Naive thymus-derived CD8-positive, alpha-beta T cell (primary cell): ENCODE measurements at regions not wholly inside any gene's neighbourhood (a gene's known extent, or its start where the extent isn't known, plus 50 kb on each side); places are given as distances from the start of the nearest gene placed in this dataset.
A peak's percentile ranks its signal among the peaks of the same experiment; 100 is the strongest.

Experiments used
- ATAC-seq, 2 donors: fragments of 150-1000 bp; cut with Tn5 transposase in 1 of 2; sonication (Bioruptor Pico), chemical (Tn5 transposase) in 1 of 2; 1 replicate in 1 of 2; 2 replicates in 1 of 2; pipeline ENCODE4 v1.10.0; 2021; ENCODE audit warnings: mild to moderate bottlenecking in 2 of 2, moderate library complexity in 2 of 2
- POLR2A ChIA-PET: fragments of 350-600 bp; sonication (Branson Sonifier 250); formaldehyde crosslinking; loops from one replicate; lab custom pipeline; 2021; ENCODE audit warnings: antibody characterized with exemption; lab: Charles Lee
- DNase-seq, 10 donors: peaks; one replicate each; pipeline versions ENCODE4 v3.0.0 to v3.0.0-alpha.2; 2020 to 2022
- H3K27ac Mint-ChIP-seq, 10 donors: one replicate each; pipeline ENCODE4 v1.8.0; 2020 to 2022; ENCODE audit warnings: mild to moderate bottlenecking in 10 of 10, mixed read lengths in 10 of 10, moderate library complexity in 4 of 10, inconsistent platforms in 1 of 10
- H3K27me3 Mint-ChIP-seq, 5 donors: one replicate each; pipeline ENCODE4 v1.8.0; 2021 to 2022; ENCODE audit warnings: mixed read lengths in 5 of 5
- H3K36me3 Mint-ChIP-seq, 3 donors: one replicate each; pipeline ENCODE4 v1.8.0; 2020 to 2022; ENCODE audit warnings: mixed read lengths in 3 of 3, mild to moderate bottlenecking in 2 of 3, inconsistent platforms in 1 of 3
- H3K4me1 Mint-ChIP-seq, 4 donors: one replicate each; pipeline ENCODE4 v1.8.0; 2021 to 2022; ENCODE audit warnings: mixed read lengths in 4 of 4
- H3K4me3 Mint-ChIP-seq, 10 donors: one replicate each; pipeline ENCODE4 v1.8.0; 2020 to 2022; ENCODE audit warnings: mild to moderate bottlenecking in 10 of 10, mixed read lengths in 10 of 10, moderate library complexity in 6 of 10, inconsistent platforms in 1 of 10
- H3K9me3 Mint-ChIP-seq, 9 donors: one replicate each; pipeline ENCODE4 v1.8.0; 2020 to 2022; ENCODE audit warnings: mixed read lengths in 9 of 9, mild to moderate bottlenecking in 3 of 9, inconsistent platforms in 1 of 9, moderate library complexity in 1 of 9

GRCh38 chr16:49910541-49911071, 54.7 kb upstream of the ZNF423 start:
- peaks cover 0 to 24% (median 9%) of the 10 kb centered on the region in 5 donors for H3K27me3 Mint-ChIP-seq
- H3K36me3 Mint-ChIP-seq, result peaks cover 0 to 6% (median 0%) of the 10 kb centered on the region in 3 donors

GRCh38 chr16:49911430-49911829, 55.5 kb upstream of the ZNF423 start:
- Mint-ChIP-seq H3K4me3 (no peak overlapping the region), H3K9me3 (peaks cover 0 to 8% (median 4%) of the 10 kb centered on the region in 9 donors), H3K4me1 (no peaks in the 10 kb centered on the region), H3K27ac (no peak overlapping the region), H3K27me3 (peaks cover 0 to 24% (median 9%) of the 10 kb centered on the region in 5 donors), H3K36me3 (peaks cover 0 to 6% (median 0%) of the 10 kb centered on the region in 3 donors)
- POLR2A ChIA-PET, result no interaction called here
- ATAC-seq (no peak), DNase-seq (no peak)

More at GRCh38 chr16:49910541-49911071, 54.7 kb upstream of the ZNF423 start:
- no peak for ATAC-seq
- Mint-ChIP-seq H3K4me1 (no peaks in the 10 kb centered on the region), H3K4me3 (no peak overlapping the region), H3K27ac (peak overlapping the region in 1 of 10 donors; percentile 39), H3K9me3 (peaks cover 0 to 8% (median 4%) of the 10 kb centered on the region in 9 donors)
- POLR2A ChIA-PET, result no interaction called here
- DNase-seq, result no peak

- Mint-ChIP-seq H3K9me3 (peaks cover 0 to 8% (median 4%) of the 10 kb centered on the region in 9 donors), H3K4me1 (no peaks in the 10 kb centered on the region), H3K27ac (no peak overlapping the region), H3K36me3 (peaks cover 0 to 6% (median 0%) of the 10 kb centered on the region in 3 donors), H3K27me3 (peaks cover 0 to 24% (median 9%) of the 10 kb centered on the region in 5 donors), H3K4me3 (no peak overlapping the region)
- POLR2A ChIA-PET, result no interaction called here
- DNase-seq (no peak), ATAC-seq (no peak)
Measured at GRCh38 chr16:49912721-49913120, 56.8 kb upstream of the ZNF423 start.

- peaks cover 0 to 21% (median 2%) of the 10 kb centered on the region in 5 donors for H3K27me3 Mint-ChIP-seq
- POLR2A ChIA-PET, result no interaction called here
- peaks cover 0 to 8% (median 4%) of the 10 kb centered on the region in 9 donors for H3K9me3 Mint-ChIP-seq
- no peak for DNase-seq
- no peaks in the 10 kb centered on the region for H3K4me1 Mint-ChIP-seq
- H3K4me3 Mint-ChIP-seq, result no peak overlapping the region
- ATAC-seq, result no peak
- no peak overlapping the region for H3K27ac Mint-ChIP-seq
- peaks cover 0 to 6% (median 0%) of the 10 kb centered on the region in 3 donors for H3K36me3 Mint-ChIP-seq
Measured at GRCh38 chr16:49913720-49914119, 57.8 kb upstream of the ZNF423 start.

- peaks cover 0 to 8% (median 4%) of the 10 kb centered on the region in 9 donors for H3K9me3 Mint-ChIP-seq
- DNase-seq, result no peak
- ATAC-seq, result no peak
- no peak overlapping the region for H3K27ac Mint-ChIP-seq
- no peaks in the 10 kb centered on the region for H3K4me1 Mint-ChIP-seq
- H3K27me3 Mint-ChIP-seq, result peaks cover 0 to 21% (median 2%) of the 10 kb centered on the region in 5 donors
- H3K36me3 Mint-ChIP-seq, result peaks cover 0 to 6% (median 0%) of the 10 kb centered on the region in 3 donors
- POLR2A ChIA-PET, result no interaction called here
- no peak overlapping the region for H3K4me3 Mint-ChIP-seq
Measured at GRCh38 chr16:49914657-49915056, 58.7 kb upstream of the ZNF423 start.

GRCh38 chr16:49918257-49918656, 62.3 kb upstream of the ZNF423 start:
- ATAC-seq, result no peak
- Mint-ChIP-seq H3K36me3 (no peaks in the 10 kb centered on the region), H3K27ac (no peak overlapping the region), H3K27me3 (peaks cover 2 to 14% (median 5%) of the 10 kb centered on the region in 5 donors), H3K4me3 (no peak overlapping the region), H3K4me1 (no peaks in the 10 kb centered on the region), H3K9me3 (no peaks in the 10 kb centered on the region)
- POLR2A ChIA-PET, result no interaction called here
- no peak for DNase-seq

- ATAC-seq (no peak), DNase-seq (no peak)
- Mint-ChIP-seq H3K4me3 (no peak overlapping the region), H3K27me3 (peaks cover under 1 to 14% (median 9%) of the 10 kb centered on the region in 5 donors), H3K4me1 (peaks cover 0 to 3% (median 0%) of the 10 kb centered on the region in 4 donors), H3K9me3 (no peaks in the 10 kb centered on the region), H3K27ac (no peak overlapping the region), H3K36me3 (no peaks in the 10 kb centered on the region)
- POLR2A ChIA-PET, result no interaction called here
Measured at GRCh38 chr16:49919327-49919726, 63.4 kb upstream of the ZNF423 start.

GRCh38 chr16:49920397-49920796, 64.5 kb upstream of the ZNF423 start:
- POLR2A ChIA-PET, result no interaction called here
- ATAC-seq, result no peak
- no peak overlapping the region for H3K27ac Mint-ChIP-seq

GRCh38 chr16:49921106-49921505, 65.2 kb upstream of the ZNF423 start:
- Mint-ChIP-seq H3K4me1 (peaks cover 0 to 3% (median 0%) of the 10 kb centered on the region in 4 donors), H3K36me3 (no peaks in the 10 kb centered on the region)
- POLR2A ChIA-PET, result no interaction called here

More at GRCh38 chr16:49920397-49920796, 64.5 kb upstream of the ZNF423 start:
- no peak for DNase-seq
- H3K36me3 Mint-ChIP-seq, result no peaks in the 10 kb centered on the region
- no peaks in the 10 kb centered on the region for H3K9me3 Mint-ChIP-seq
- H3K4me1 Mint-ChIP-seq, result peaks cover 0 to 3% (median 0%) of the 10 kb centered on the region in 4 donors
- peaks cover 0 to 12% (median 7%) of the 10 kb centered on the region in 5 donors for H3K27me3 Mint-ChIP-seq
- no peak overlapping the region for H3K4me3 Mint-ChIP-seq

GRCh38 chr16:49921791-49922456, 66.0 kb upstream of the ZNF423 start:
- peaks cover 0 to 12% (median 6%) of the 10 kb centered on the region in 5 donors for H3K27me3 Mint-ChIP-seq
- no peak overlapping the region for H3K4me3 Mint-ChIP-seq
- no peak overlapping the region for H3K27ac Mint-ChIP-seq
- H3K36me3 Mint-ChIP-seq, result no peaks in the 10 kb centered on the region
- H3K4me1 Mint-ChIP-seq, result peaks cover 0 to 3% (median 0%) of the 10 kb centered on the region in 4 donors
- no peaks in the 10 kb centered on the region for H3K9me3 Mint-ChIP-seq
- DNase-seq, result peak in 9 of 10 donors; percentile 8 to 37 (median 25)
- POLR2A ChIA-PET, result no interaction called here
- no peak for ATAC-seq

More at GRCh38 chr16:49921106-49921505, 65.2 kb upstream of the ZNF423 start:
- Mint-ChIP-seq H3K4me3 (no peak overlapping the region), H3K9me3 (no peaks in the 10 kb centered on the region), H3K27me3 (peaks cover 0 to 12% (median 6%) of the 10 kb centered on the region in 5 donors), H3K27ac (no peak overlapping the region)
- DNase-seq, result no peak
- no peak for ATAC-seq

- no peak overlapping the region for H3K27ac Mint-ChIP-seq
- ATAC-seq, result no peak
- H3K4me1 Mint-ChIP-seq, result peaks cover 0 to 3% (median 0%) of the 10 kb centered on the region in 4 donors
Measured at GRCh38 chr16:49923411-49923810, 67.5 kb upstream of the ZNF423 start.

GRCh38 chr16:49924078-49924477, 68.2 kb upstream of the ZNF423 start:
- Mint-ChIP-seq H3K4me1 (peaks cover 0 to 3% (median 0%) of the 10 kb centered on the region in 4 donors), H3K36me3 (no peaks in the 10 kb centered on the region), H3K9me3 (no peaks in the 10 kb centered on the region), H3K4me3 (no peak overlapping the region), H3K27me3 (peaks cover 1 to 23% (median 6%) of the 10 kb centered on the region in 5 donors), H3K27ac (no peak overlapping the region)
- POLR2A ChIA-PET, result no interaction called here
- ATAC-seq, result no peak
- DNase-seq, result no peak

More at GRCh38 chr16:49923411-49923810, 67.5 kb upstream of the ZNF423 start:
- no peak overlapping the region for H3K4me3 Mint-ChIP-seq
- no peaks in the 10 kb centered on the region for H3K36me3 Mint-ChIP-seq
- POLR2A ChIA-PET, result no interaction called here
- H3K27me3 Mint-ChIP-seq, result peaks cover 0 to 18% (median 6%) of the 10 kb centered on the region in 5 donors
- H3K9me3 Mint-ChIP-seq, result no peaks in the 10 kb centered on the region
- DNase-seq, result no peak

- no peak for DNase-seq
- POLR2A ChIA-PET, result no interaction called here
- Mint-ChIP-seq H3K36me3 (no peaks in the 10 kb centered on the region), H3K27me3 (peaks cover 3 to 43% (median 14%) of the 10 kb centered on the region in 5 donors), H3K9me3 (no peaks in the 10 kb centered on the region), H3K4me1 (peaks cover 0 to 4% (median 0%) of the 10 kb centered on the region in 4 donors), H3K4me3 (no peak overlapping the region), H3K27ac (peak overlapping the region in 1 of 10 donors; percentile 33)
- no peak for ATAC-seq
Measured at GRCh38 chr16:49926941-49927340, 71.0 kb upstream of the ZNF423 start.
